ENCODE measurements at regions not wholly inside any gene's neighbourhood (a gene's known extent, or its start where the extent isn't known, plus 50 kb on each side); places are given as distances from the start of the nearest gene placed in this dataset.

DNA sequence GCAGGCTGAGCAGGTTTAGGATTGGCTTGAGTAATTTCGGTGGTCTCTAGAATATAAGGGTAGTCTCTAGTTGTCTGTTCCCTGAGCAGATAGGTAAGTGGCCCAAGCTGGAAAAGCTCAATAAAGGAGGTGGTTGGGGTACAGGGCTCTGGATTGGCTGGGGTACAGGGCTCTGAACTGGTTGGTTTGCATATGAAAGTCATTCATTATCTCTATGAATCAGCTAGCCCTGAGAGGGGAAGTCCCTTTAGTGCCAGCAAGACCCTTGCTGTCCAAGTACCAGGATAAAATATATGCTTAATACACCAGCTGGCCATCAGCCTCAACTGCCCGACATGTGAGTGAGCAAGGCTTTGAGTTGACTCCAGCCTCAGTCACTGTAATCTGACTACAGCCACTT is 93.0 kb downstream of the ZBTB18 start:
- TF ChIP-seq YY1 (IDR thresholded peaks at IDR 0.05; ENCODE audit: insufficient read depth, insufficient read length) (no peak), ZNF274 (IDR thresholded peaks at IDR 0.05; ENCODE audit: low read depth, low read length) (no peak), SUZ12 (IDR thresholded peaks at IDR 0.05; ENCODE audit: extremely low read depth, insufficient read depth, insufficient read length) (no peak)

Measured in NT2/D1 (cell line).